ENCODE measurements at regions not wholly inside any gene's neighbourhood (a gene's known extent, or its start where the extent isn't known, plus 50 kb on each side); places are given as distances from the start of the nearest gene placed in this dataset.

DNA sequence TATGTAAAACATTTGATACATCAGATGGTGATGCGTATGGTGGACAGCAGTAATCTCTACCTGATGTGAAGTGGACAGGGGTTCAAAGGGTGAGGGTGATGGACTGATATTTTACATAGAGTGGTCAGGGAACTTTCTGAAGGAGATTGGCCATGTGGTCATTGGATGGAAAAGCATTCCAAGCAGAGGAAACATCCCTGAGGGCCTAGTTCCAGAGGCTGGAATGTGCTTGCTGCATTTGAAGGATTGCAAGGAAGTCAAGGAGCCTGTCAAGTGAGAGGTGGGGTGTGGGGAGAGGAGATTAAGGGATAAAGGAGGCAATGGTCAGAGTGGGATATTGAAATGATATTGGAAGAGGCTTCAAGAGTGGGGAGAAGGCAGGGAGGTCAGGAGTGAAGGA lies 151.9 kb upstream of the NTM start:
- TF ChIP-seq, protein P1, sequence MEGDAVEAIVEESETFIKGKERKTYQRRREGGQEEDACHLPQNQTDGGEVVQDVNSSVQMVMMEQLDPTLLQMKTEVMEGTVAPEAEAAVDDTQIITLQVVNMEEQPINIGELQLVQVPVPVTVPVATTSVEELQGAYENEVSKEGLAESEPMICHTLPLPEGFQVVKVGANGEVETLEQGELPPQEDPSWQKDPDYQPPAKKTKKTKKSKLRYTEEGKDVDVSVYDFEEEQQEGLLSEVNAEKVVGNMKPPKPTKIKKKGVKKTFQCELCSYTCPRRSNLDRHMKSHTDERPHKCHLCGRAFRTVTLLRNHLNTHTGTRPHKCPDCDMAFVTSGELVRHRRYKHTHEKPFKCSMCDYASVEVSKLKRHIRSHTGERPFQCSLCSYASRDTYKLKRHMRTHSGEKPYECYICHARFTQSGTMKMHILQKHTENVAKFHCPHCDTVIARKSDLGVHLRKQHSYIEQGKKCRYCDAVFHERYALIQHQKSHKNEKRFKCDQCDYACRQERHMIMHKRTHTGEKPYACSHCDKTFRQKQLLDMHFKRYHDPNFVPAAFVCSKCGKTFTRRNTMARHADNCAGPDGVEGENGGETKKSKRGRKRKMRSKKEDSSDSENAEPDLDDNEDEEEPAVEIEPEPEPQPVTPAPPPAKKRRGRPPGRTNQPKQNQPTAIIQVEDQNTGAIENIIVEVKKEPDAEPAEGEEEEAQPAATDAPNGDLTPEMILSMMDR (IDR thresholded peaks at IDR 0.05; ENCODE audit: borderline replicate concordance, extremely low read depth, low read length, poor library complexity, severe bottlenecking), result no peak
- no peak for TF ChIP-seq EZH2 (IDR thresholded peaks at IDR 0.05; ENCODE audit: borderline replicate concordance, low read depth, low read length, severe bottlenecking)
